ENCODE measurements at regions not wholly inside any gene's neighbourhood (a gene's known extent, or its start where the extent isn't known, plus 50 kb on each side); places are given as distances from the start of the nearest gene placed in this dataset.

DNA sequence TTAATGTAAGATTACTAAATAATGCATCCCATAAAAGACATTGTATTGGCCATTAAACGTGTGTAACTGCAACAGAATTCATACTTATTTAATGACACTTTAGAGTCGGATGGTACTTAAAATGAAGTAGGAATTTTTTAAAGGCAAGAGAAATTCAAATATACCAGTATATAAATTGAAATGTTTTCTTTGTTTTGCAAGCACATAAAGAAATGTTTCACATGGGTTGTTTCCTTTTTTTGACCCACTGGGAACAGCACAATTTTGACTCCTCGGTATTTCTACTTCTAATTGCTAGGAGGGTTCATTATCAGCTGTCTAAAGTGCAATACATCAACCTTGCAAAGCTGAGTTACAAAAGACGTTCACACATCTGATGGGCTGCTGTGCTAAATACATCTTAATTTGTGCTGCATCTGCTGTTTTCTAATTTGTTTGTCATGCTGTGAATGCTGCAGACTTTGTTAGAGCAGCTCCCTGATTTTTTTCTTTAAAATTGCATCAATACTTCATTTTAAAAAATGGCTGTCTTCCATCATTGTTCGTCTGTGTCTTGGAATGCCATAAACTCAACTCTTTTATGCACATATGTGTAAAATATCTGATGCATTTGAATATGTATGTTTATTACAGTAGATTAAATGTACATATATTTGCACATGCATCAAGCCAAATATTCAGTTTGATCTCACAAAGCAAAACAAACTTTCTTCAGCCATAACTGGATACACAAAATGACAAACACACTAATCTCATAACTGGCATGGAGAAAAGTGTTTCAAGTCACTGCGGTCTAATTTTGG lies 454.0 kb upstream of the GRAMD2B start:
- no peak for TF ChIP-seq CTCF (conservative IDR thresholded peaks at IDR 0.05; ENCODE audit: control insufficient read depth, insufficient read depth, low read depth, low read length)
- DNase-seq (ENCODE audit: low read depth) = no peak

DNA sequence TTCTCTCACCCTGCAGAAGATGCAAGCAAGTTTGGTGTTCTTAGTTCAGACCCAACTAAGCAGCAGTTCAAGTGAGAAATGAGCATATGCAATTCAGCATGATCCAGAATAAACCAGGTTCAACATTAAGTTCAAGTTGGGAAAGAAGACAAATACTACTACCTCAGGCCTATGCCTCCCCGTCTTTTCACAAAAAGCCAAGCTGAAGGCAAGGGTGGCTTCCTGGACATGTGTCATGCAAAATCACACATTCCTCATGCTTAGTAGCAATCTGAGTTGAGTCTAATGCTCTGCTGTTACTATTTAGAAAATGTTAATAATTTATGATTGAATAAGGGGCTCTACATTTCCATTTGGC lies 453.4 kb upstream of the GRAMD2B start:
- no peak for DNase-seq (ENCODE audit: low read depth)
- no peak overlapping the region for H3K4me3 ChIP-seq (ENCODE audit: control insufficient read depth, low read depth, low read length)
- TF ChIP-seq CTCF (conservative IDR thresholded peaks at IDR 0.05; ENCODE audit: control insufficient read depth, insufficient read depth, low read depth, low read length) = no peak

More for the DNA sequence above, 454.0 kb upstream of the GRAMD2B start:
- H3K4me3 ChIP-seq (ENCODE audit: control insufficient read depth, low read depth, low read length) = no peak overlapping the region

DNA sequence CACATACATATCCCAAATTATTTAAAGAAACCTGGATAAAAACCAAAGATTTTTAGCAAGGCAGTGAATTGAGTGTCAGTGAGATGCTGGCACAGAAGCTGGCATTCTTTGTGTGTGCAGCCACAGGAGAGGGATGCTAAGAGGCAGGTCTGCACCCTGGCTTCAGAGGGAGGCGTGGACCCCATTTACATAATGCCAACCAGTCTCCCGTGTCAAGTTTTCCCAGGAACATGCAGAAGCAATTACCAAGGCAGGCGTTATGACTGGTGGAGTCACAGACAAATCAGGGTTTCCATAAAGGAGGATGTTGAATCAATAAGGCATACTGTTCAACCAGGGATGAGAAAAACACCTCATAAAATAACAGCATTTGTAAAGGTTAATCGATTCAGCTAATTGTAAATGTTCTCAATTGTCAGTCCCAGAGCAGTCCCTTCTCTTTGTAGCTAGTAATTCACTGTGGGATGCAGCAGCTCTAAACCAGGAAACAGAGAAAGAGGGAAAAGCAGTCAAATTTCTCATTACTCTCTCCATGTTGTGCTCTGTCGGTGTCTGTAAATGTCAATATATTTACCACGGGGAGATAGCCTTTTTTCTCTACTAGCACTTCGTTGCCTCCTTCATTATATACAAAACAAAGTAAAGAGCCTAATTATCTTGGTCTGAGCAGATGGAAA lies 452.4 kb upstream of the GRAMD2B start:
- TF ChIP-seq CTCF (conservative IDR thresholded peaks at IDR 0.05; ENCODE audit: control insufficient read depth, insufficient read depth, low read depth, low read length) = no peak
- no peak overlapping the region for H3K4me3 ChIP-seq (ENCODE audit: control insufficient read depth, low read depth, low read length)
- no peak for DNase-seq (ENCODE audit: low read depth)

- DNase-seq (ENCODE audit: low read depth) = no peak
- no peak for TF ChIP-seq CTCF (conservative IDR thresholded peaks at IDR 0.05; ENCODE audit: control insufficient read depth, insufficient read depth, low read depth, low read length)
- no peak overlapping the region for H3K4me3 ChIP-seq (ENCODE audit: control insufficient read depth, low read depth, low read length)
Observed at GRCh38 chr5:125972706-125973105, 450.5 kb upstream of the GRAMD2B start.

GRCh38 chr5:125974679-125975078 lies 448.5 kb upstream of the GRAMD2B start:
- no peak for TF ChIP-seq CTCF (conservative IDR thresholded peaks at IDR 0.05; ENCODE audit: control insufficient read depth, insufficient read depth, low read depth, low read length)
- no peak for DNase-seq (ENCODE audit: low read depth)
- no peak overlapping the region for H3K4me3 ChIP-seq (ENCODE audit: control insufficient read depth, low read depth, low read length)

DNA sequence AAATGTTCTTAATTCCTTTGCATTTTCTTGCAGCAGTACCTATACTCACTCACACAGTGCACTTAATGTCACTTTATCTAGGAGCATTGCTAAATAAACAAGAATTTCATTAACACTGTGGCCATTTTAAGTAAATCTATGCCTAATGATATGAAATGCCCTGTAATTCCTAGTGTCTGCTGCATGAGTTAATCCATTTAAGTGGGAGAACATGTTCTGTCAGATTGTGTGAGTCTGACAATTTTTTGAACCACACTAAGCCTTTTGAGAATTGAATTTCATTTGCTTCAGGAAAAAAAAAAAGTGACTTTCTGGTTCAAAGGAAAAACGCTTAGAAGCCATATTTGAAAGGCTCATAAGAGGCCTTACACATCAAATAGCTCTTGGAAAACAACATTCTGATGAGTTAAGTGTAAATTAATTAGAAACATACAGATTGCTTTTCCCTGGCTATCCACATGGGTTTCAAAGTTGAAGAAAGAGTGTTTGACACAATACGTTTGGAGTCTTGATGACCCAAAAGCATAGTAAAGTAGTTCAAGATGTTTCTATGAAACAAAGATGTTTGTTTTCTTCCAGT lies 446.7 kb upstream of the GRAMD2B start:
- H3K4me3 ChIP-seq (ENCODE audit: control insufficient read depth, low read depth, low read length) = no peak overlapping the region
- DNase-seq (ENCODE audit: low read depth) = peak; percentile 2
- no peak for TF ChIP-seq CTCF (conservative IDR thresholded peaks at IDR 0.05; ENCODE audit: control insufficient read depth, insufficient read depth, low read depth, low read length)

Measured in fibroblast of mammary gland (primary cell).